HG03520 (cell line): ENCODE measurements at regions not wholly inside any gene's neighbourhood (a gene's known extent, or its start where the extent isn't known, plus 50 kb on each side); places are given as distances from the start of the nearest gene placed in this dataset.
A peak's percentile ranks its signal among the peaks of the same experiment; 100 is the strongest.

Source experiments
- ATAC-seq: cut with Tn5 transposase; IDR thresholded peaks from one replicate; pipeline ENCODE4 v1.9.1; 2021; ENCODE audit warnings: mild to moderate bottlenecking, moderate library complexity; ENCODE audit not compliant: unreplicated experiment

- no peak for ATAC-seq
These were observed 145.4 kb upstream of the BMP2 start for GRCh38 chr20:6622041-6622440.

GRCh38 chr20:6618051-6618450 lies 149.4 kb upstream of the BMP2 start:
- no peak for ATAC-seq

- no peak for ATAC-seq
These were observed 151.1 kb upstream of the BMP2 start for GRCh38 chr20:6616421-6616820.

- ATAC-seq: no peak
These were observed 152.7 kb upstream of the BMP2 start for GRCh38 chr20:6614836-6615235.

GRCh38 chr20:6613280-6613861 lies 154.1 kb upstream of the BMP2 start:
- ATAC-seq: no peak

GRCh38 chr20:6612606-6612923 lies 154.9 kb upstream of the BMP2 start:
- ATAC-seq: no peak

GRCh38 chr20:6611911-6612605 lies 155.4 kb upstream of the BMP2 start:
- no peak for ATAC-seq

- no peak for ATAC-seq
These were observed 160.8 kb upstream of the BMP2 start for GRCh38 chr20:6606651-6607050.

- ATAC-seq: no peak
These were observed 162.2 kb upstream of the BMP2 start for GRCh38 chr20:6605055-6605935.

GRCh38 chr20:6604179-6604578 lies 163.3 kb upstream of the BMP2 start:
- ATAC-seq: no peak

- no peak for ATAC-seq
These were observed 167.4 kb upstream of the BMP2 start for GRCh38 chr20:6599876-6600735.

GRCh38 chr20:6595704-6596103 lies 171.8 kb upstream of the BMP2 start:
- no peak for ATAC-seq

- ATAC-seq: no peak
These were observed 176.4 kb upstream of the BMP2 start for GRCh38 chr20:6590891-6591637.

- no peak for ATAC-seq
These were observed 179.2 kb upstream of the BMP2 start for GRCh38 chr20:6588296-6588695.

GRCh38 chr20:6583134-6583738 lies 184.2 kb upstream of the BMP2 start:
- peak; percentile 67 for ATAC-seq

- no peak for ATAC-seq
These were observed 185.0 kb upstream of the BMP2 start for GRCh38 chr20:6582449-6582848.

GRCh38 chr20:6580486-6580885 lies 187.0 kb upstream of the BMP2 start:
- no peak for ATAC-seq

- no peak for ATAC-seq
These were observed 187.7 kb upstream of the BMP2 start for GRCh38 chr20:6579824-6580223.

GRCh38 chr20:6579417-6579816 lies 188.1 kb upstream of the BMP2 start:
- ATAC-seq: no peak

GRCh38 chr20:6577451-6577850 lies 190.0 kb upstream of the BMP2 start:
- ATAC-seq: no peak
